Caco-2 (cell line): ENCODE measurements at regions not wholly inside any gene's neighbourhood (a gene's known extent, or its start where the extent isn't known, plus 50 kb on each side); places are given as distances from the start of the nearest gene placed in this dataset.

Experiments
- BruUV-seq: library from RNA; stranded (reverse); fragments of 400-500 nt; replicated peaks from 2 replicates; lab custom pipeline; 2021; lab: Mats Ljungman, UMichigan
- CTCF ChIA-PET: fragments of 300-600 bp; sonication (Branson Sonifier 250); formaldehyde crosslinking; loops from one replicate; lab custom pipeline; 2022; ENCODE audit warnings: antibody characterized with exemption; lab: Charles Lee
- POLR2A ChIA-PET: fragments of 300-600 bp; sonication (Branson Sonifier 250); formaldehyde crosslinking; loops from one replicate; lab custom pipeline; 2022; ENCODE audit warnings: antibody characterized with exemption; lab: Charles Lee
- DNase-seq, 2 experiments: peaks; one replicate each; pipeline versions ENCODE4 v3.0.0 to v3.0.0-alpha.2; 2020 to 2022
- H3K27me3 ChIP-seq: replicated peaks from 2 replicates; pipeline ENCODE4 v1.6.0; 2011; ENCODE audit warnings: low read length; ENCODE audit not compliant: control insufficient read depth, insufficient read depth
- H3K36me3 ChIP-seq: 2 replicates; pipeline ENCODE4 v1.5.1; 2011; ENCODE audit warnings: low read length; ENCODE audit not compliant: control insufficient read depth, insufficient read depth
- H3K4me1 ChIP-seq: fragments of 250-450 bp; sonication (Bioruptor Pico); 2 replicates; pipeline ENCODE4 v1.5.1; 2020; ENCODE audit warnings: mild to moderate bottlenecking
- H3K4me3 ChIP-seq: 2 replicates; pipeline ENCODE4 v1.5.1; 2011; ENCODE audit warnings: low read depth, mild to moderate bottlenecking, control low read depth, low read length
- H3K9me3 ChIP-seq: fragments of 250-450 bp; sonication (Bioruptor Pico); 2 replicates; pipeline ENCODE4 v1.5.1; 2020; ENCODE audit warnings: mild to moderate bottlenecking, moderate library complexity
- H3K27ac Mint-ChIP-seq: one replicate; pipeline ENCODE4 v1.8.0; 2022; ENCODE audit warnings: mixed read lengths; ENCODE audit not compliant: unreplicated experiment
- H3K27me3 Mint-ChIP-seq: one replicate; pipeline ENCODE4 v1.8.0; 2022; ENCODE audit warnings: mixed read lengths; ENCODE audit not compliant: insufficient read depth, unreplicated experiment
- H3K36me3 Mint-ChIP-seq: one replicate; pipeline ENCODE4 v1.8.0; 2022; ENCODE audit warnings: mild to moderate bottlenecking, mixed read lengths; ENCODE audit not compliant: insufficient read depth, unreplicated experiment
- H3K4me1 Mint-ChIP-seq: one replicate; pipeline ENCODE4 v1.8.0; 2022; ENCODE audit warnings: low read depth, mixed read lengths; ENCODE audit not compliant: unreplicated experiment
- H3K4me3 Mint-ChIP-seq: one replicate; pipeline ENCODE4 v1.8.0; 2022; ENCODE audit warnings: mild to moderate bottlenecking, moderate library complexity, mixed read lengths; ENCODE audit not compliant: unreplicated experiment
- H3K9me3 Mint-ChIP-seq: one replicate; pipeline ENCODE4 v1.8.0; 2022; ENCODE audit warnings: mixed read lengths; ENCODE audit not compliant: unreplicated experiment
- intact Hi-C: fragments of 100-400 bp; cut with micrococcal nuclease; formaldehyde crosslinking; loops from one replicate; pipeline ENCODE4 v1.10.0; 2022; ENCODE audit not compliant: unreplicated experiment
- TF ChIP-seq, protein P1 (sequence below), 2 experiments: fragments of 200-600 bp in 1 of 2; IDR thresholded peaks; 1 replicate in 1 of 2; 2 replicates in 1 of 2; pipeline versions ENCODE4 v1.5.1 to v1.8.0; 2011 to 2022; ENCODE audit warnings: antibody characterized with exemption in 1 of 2, control low read depth in 1 of 2, inconsistent platforms in 1 of 2, low read depth in 1 of 2, low read length in 1 of 2, mild to moderate bottlenecking in 1 of 2, moderate library complexity in 1 of 2; ENCODE audit not compliant: insufficient read depth in 1 of 2, severe bottlenecking in 1 of 2, unreplicated experiment in 1 of 2

DNA sequence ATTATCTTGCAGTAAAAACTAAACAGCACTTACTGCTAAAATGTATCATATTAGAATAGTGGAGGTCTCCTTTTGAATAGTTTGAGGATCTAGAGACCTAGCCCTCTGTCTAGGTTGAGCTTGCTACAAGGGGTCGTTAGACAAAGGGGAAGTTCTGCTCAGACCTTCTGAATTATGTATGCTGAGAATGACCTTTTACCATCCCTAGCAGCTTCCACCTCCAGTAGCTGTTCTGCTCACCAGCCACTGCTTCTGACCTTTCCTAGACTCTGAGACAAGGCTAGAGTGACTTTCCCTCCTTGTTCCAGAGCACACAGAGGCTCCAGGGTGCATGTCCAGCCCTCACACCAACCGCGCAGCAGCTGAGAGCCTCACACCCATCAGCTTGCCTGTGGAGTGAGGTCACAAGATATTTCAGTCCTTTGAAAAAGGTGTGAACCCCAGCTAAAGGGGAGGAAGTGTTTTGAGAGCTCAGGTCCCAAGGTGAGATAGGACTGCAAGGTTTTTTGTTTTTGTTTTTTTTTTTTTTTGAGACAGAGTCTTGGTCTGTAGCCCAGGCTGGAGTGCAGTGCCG is 289.3 kb upstream of the TNP1 start:
- H3K27ac Mint-ChIP-seq, result no peak overlapping the region
- H3K27me3 Mint-ChIP-seq, result peaks cover 3% of the 10 kb centered on the region
- Histone ChIP-seq H3K9me3 (no peaks in the 10 kb centered on the region), H3K4me1 (no peaks in the 10 kb centered on the region), H3K36me3 (no peaks in the 10 kb centered on the region), H3K4me3 (no peak overlapping the region), H3K27me3 (no peaks in the 10 kb centered on the region)
- no peak for DNase-seq
- TF ChIP-seq, protein P1, sequence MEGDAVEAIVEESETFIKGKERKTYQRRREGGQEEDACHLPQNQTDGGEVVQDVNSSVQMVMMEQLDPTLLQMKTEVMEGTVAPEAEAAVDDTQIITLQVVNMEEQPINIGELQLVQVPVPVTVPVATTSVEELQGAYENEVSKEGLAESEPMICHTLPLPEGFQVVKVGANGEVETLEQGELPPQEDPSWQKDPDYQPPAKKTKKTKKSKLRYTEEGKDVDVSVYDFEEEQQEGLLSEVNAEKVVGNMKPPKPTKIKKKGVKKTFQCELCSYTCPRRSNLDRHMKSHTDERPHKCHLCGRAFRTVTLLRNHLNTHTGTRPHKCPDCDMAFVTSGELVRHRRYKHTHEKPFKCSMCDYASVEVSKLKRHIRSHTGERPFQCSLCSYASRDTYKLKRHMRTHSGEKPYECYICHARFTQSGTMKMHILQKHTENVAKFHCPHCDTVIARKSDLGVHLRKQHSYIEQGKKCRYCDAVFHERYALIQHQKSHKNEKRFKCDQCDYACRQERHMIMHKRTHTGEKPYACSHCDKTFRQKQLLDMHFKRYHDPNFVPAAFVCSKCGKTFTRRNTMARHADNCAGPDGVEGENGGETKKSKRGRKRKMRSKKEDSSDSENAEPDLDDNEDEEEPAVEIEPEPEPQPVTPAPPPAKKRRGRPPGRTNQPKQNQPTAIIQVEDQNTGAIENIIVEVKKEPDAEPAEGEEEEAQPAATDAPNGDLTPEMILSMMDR (IDR thresholded peaks at IDR 0.05; ENCODE audit: insufficient read depth in 1 of 2, low read depth in 1 of 2, low read length in 1 of 2, severe bottlenecking in 1 of 2, unreplicated experiment in 1 of 2), result no peak
- no peaks in the 10 kb centered on the region for H3K36me3 Mint-ChIP-seq
- no peaks in the 10 kb centered on the region for H3K9me3 Mint-ChIP-seq
- intact Hi-C loops, result loop anchor here (10.0 kb wide), 1 partner anchor 566 kb away; no protein-coding TSS in a partner anchor
- POLR2A ChIA-PET, result no interaction called here
- CTCF ChIA-PET, result interaction anchor here (0.7 kb wide), 1 partner anchor 362 kb away, joined by 4 read pairs; no protein-coding TSS in a partner anchor
- no TSS peak for BruUV-seq
- H3K4me3 Mint-ChIP-seq, result no peak overlapping the region
- no peaks in the 10 kb centered on the region for H3K4me1 Mint-ChIP-seq

DNA sequence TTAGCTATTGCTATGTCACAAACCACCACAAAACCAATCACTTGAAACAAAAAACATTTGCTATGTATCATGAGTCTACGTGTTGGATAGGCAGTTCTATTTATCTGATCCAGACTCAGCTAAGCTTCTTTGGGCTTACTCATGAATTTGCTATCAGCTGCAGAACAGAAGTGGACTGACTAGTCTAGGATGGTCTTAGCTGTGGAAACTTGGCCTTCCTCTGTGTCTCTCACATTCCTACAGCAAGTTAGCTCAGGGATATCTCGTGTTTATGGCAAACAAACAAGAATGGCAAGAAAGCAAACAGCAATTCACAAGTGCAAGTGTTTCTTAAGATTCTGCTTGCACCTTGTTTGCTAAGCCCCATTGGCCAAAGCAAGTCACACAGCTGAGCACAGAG is 288.0 kb upstream of the TNP1 start:
- DNase-seq, result no peak
- POLR2A ChIA-PET, result no interaction called here
- no peaks in the 10 kb centered on the region for H3K9me3 Mint-ChIP-seq
- H3K36me3 Mint-ChIP-seq, result no peaks in the 10 kb centered on the region
- Histone ChIP-seq H3K4me3 (no peak overlapping the region), H3K27me3 (no peaks in the 10 kb centered on the region), H3K9me3 (no peaks in the 10 kb centered on the region), H3K4me1 (no peaks in the 10 kb centered on the region), H3K36me3 (no peaks in the 10 kb centered on the region)
- no TSS peak for BruUV-seq
- H3K27me3 Mint-ChIP-seq, result peaks cover 3% of the 10 kb centered on the region
- CTCF ChIA-PET, result interaction anchor here (0.8 kb wide), 1 partner anchor 18 kb away, joined by 3 read pairs; no protein-coding TSS in a partner anchor
- no peak overlapping the region for H3K27ac Mint-ChIP-seq
- no peak overlapping the region for H3K4me3 Mint-ChIP-seq
- no peaks in the 10 kb centered on the region for H3K4me1 Mint-ChIP-seq
- intact Hi-C loops, result loop anchor here (10.0 kb wide), 1 partner anchor 567 kb away; no protein-coding TSS in a partner anchor
- TF ChIP-seq, protein P1 (IDR thresholded peaks at IDR 0.05; ENCODE audit: insufficient read depth in 1 of 2, low read depth in 1 of 2, low read length in 1 of 2, severe bottlenecking in 1 of 2, unreplicated experiment in 1 of 2), result no peak

DNA sequence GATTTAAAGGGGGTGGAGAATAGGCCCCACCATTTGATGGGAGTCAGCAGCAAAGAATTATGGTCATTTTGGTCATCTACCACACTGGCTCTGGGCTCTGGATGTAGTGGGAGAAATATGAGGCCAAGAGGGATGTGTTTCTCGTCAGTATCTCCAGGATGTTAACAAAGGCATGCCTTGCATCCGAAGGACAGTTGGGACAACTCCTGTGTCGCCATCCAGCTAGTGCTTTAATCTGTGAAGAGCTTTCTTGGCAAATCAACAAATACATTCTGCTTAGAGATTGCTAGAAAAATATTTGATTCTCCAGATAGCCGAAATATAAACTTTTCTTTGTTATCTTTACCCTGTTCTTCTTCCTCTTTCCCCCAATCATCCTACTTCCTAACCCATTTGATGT is 287.1 kb upstream of the TNP1 start:
- no peak overlapping the region for H3K27ac Mint-ChIP-seq
- ChIA-PET CTCF (no interaction called here), POLR2A (no interaction called here)
- Histone ChIP-seq H3K36me3 (no peaks in the 10 kb centered on the region), H3K4me1 (no peaks in the 10 kb centered on the region), H3K4me3 (no peak overlapping the region), H3K27me3 (no peaks in the 10 kb centered on the region), H3K9me3 (no peaks in the 10 kb centered on the region)
- no peak for DNase-seq
- peaks cover 3% of the 10 kb centered on the region for H3K27me3 Mint-ChIP-seq
- H3K36me3 Mint-ChIP-seq, result no peaks in the 10 kb centered on the region
- H3K9me3 Mint-ChIP-seq, result peaks cover 2% of the 10 kb centered on the region
- no peaks in the 10 kb centered on the region for H3K4me1 Mint-ChIP-seq
- BruUV-seq, result no TSS peak
- intact Hi-C loops, result loop anchor here (10.0 kb wide), 1 partner anchor 568 kb away; no protein-coding TSS in a partner anchor
- H3K4me3 Mint-ChIP-seq, result no peak overlapping the region
- TF ChIP-seq, protein P1 (IDR thresholded peaks at IDR 0.05; ENCODE audit: insufficient read depth in 1 of 2, low read depth in 1 of 2, low read length in 1 of 2, severe bottlenecking in 1 of 2, unreplicated experiment in 1 of 2), result no peak
